OCI-LY7 (cell line): ENCODE measurements at regions not wholly inside any gene's neighbourhood (a gene's known extent, or its start where the extent isn't known, plus 50 kb on each side); places are given as distances from the start of the nearest gene placed in this dataset.

Source experiments
- BruUV-seq: library from RNA; stranded (reverse); fragments of 400-500 nt; replicated peaks from 2 replicates; lab custom pipeline; 2021; lab: Mats Ljungman, UMichigan
- CTCF ChIA-PET: fragments of 300-600 bp; sonication (Branson Sonifier 250); formaldehyde crosslinking; loops from one replicate; lab custom pipeline; 2022; ENCODE audit warnings: antibody characterized with exemption; ENCODE audit not compliant: unreplicated experiment; lab: Charles Lee
- POLR2A ChIA-PET: fragments of 300-600 bp; sonication (Branson Sonifier 250); formaldehyde crosslinking; loops from one replicate; lab custom pipeline; 2022; ENCODE audit warnings: antibody characterized with exemption; lab: Charles Lee
- DNase-seq: peaks from one replicate; pipeline ENCODE4 v3.0.0-alpha.2; 2015; ENCODE audit warnings: low spot score
- H2AFZ ChIP-seq: fragments of 200-600 bp; sonication (generic), shearing (Covaris generic); 2 replicates; pipeline ENCODE4 v1.6.1; 2014; ENCODE audit warnings: mild to moderate bottlenecking, antibody characterized with exemption, low read length, moderate library complexity
- H3K27ac ChIP-seq: fragments of 200-600 bp; sonication (generic); 2 replicates; pipeline ENCODE4 v1.5.1; 2014; ENCODE audit warnings: mixed run types, low read depth, mild to moderate bottlenecking, moderate library complexity, low read length, inconsistent platforms; ENCODE audit not compliant: poor library complexity, severe bottlenecking
- H3K36me3 ChIP-seq: fragments of 200-600 bp; sonication (generic); 2 replicates; pipeline ENCODE4 v1.6.1; 2014; ENCODE audit warnings: mild to moderate bottlenecking, antibody characterized with exemption, low read length, moderate library complexity, mixed read lengths; ENCODE audit not compliant: insufficient read depth
- H3K4me1 ChIP-seq: fragments of 200-600 bp; sonication (generic); 2 replicates; pipeline ENCODE4 v1.5.1; 2014; ENCODE audit warnings: mild to moderate bottlenecking, low read length; ENCODE audit not compliant: insufficient read depth, poor library complexity, severe bottlenecking
- H3K4me2 ChIP-seq: fragments of 200-600 bp; sonication (generic); 2 replicates; pipeline ENCODE4 v1.6.1; 2014; ENCODE audit warnings: mild to moderate bottlenecking, low read length
- H3K4me3 ChIP-seq: fragments of 200-600 bp; sonication (generic); 2 replicates; pipeline ENCODE4 v1.5.1; 2014; ENCODE audit warnings: mild to moderate bottlenecking, low read depth, low read length; ENCODE audit not compliant: poor library complexity, severe bottlenecking
- H3K79me2 ChIP-seq: fragments of 200-600 bp; sonication (generic); 2 replicates; pipeline ENCODE4 v1.6.1; 2016; ENCODE audit warnings: low read depth, mild to moderate bottlenecking, low read length, moderate library complexity, mixed read lengths; ENCODE audit not compliant: insufficient read depth
- H3K9me2 ChIP-seq: fragments of 200-600 bp; sonication (generic); 2 replicates; pipeline ENCODE4 v1.6.1; 2016; ENCODE audit warnings: mild to moderate bottlenecking, low read length, mixed read lengths; ENCODE audit not compliant: insufficient read depth
- H3K9me3 ChIP-seq: fragments of 200-600 bp; sonication (generic); 2 replicates; pipeline ENCODE4 v1.6.1; 2014; ENCODE audit warnings: mild to moderate bottlenecking, mixed run types, low read length, mixed read lengths
- H4K20me1 ChIP-seq: fragments of 200-600 bp; sonication (generic); 2 replicates; pipeline ENCODE4 v1.6.1; 2014; ENCODE audit warnings: mild to moderate bottlenecking, antibody characterized with exemption, low read length, moderate library complexity, mixed read lengths; ENCODE audit not compliant: insufficient read depth
- CTCF ChIP-seq: fragments of 200-600 bp; sonication (generic); conservative IDR thresholded peaks from 2 replicates; pipeline ENCODE4 v1.5.1; 2014; ENCODE audit warnings: mild to moderate bottlenecking, antibody characterized with exemption, low read length, moderate library complexity, mixed read lengths
- EZH2phosphoT487 ChIP-seq: fragments of 200-600 bp; sonication (generic); IDR thresholded peaks from 2 replicates; pipeline ENCODE4 v1.6.1; 2018; ENCODE audit warnings: low read depth, borderline replicate concordance, mild to moderate bottlenecking, mixed run types, antibody characterized with exemption, low read length, moderate library complexity, mixed read lengths
- intact Hi-C: fragments of 100-400 bp; cut with micrococcal nuclease; formaldehyde crosslinking; loops from one replicate; pipeline ENCODE4 v1.10.0; 2022; ENCODE audit not compliant: unreplicated experiment

DNA sequence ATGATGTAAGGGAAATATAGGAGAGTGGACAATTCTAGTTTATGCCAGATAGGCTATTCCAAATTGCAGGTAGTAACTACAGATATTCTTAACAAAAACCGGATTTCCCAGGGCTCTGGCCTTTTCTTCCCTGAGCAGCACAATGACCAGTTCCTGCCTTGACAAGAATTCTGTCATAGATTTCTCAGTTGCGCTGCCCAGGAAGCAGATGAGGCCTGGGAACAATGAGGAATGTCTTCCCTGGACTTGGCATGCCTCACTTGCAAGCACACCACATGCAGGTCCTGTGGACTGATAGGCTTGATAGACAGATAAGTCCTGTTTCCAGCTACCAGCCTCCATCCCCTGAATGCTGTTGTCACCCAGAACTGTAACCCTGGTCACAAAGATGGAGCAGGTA lies 174.5 kb upstream of the PRSS58 start:
- no peak overlapping the region for H3K4me2 ChIP-seq
- no peak overlapping the region for H2AFZ ChIP-seq
- DNase-seq: no peak
- no peaks in the 10 kb centered on the region for H3K9me2 ChIP-seq
- H3K4me3 ChIP-seq: no peak overlapping the region
- H4K20me1 ChIP-seq: no peaks in the 10 kb centered on the region
- CTCF ChIA-PET: no interaction called here
- no peaks in the 10 kb centered on the region for H3K4me1 ChIP-seq
- no peaks in the 10 kb centered on the region for H3K9me3 ChIP-seq
- TF ChIP-seq CTCF (no peak), EZH2phosphoT487 (no peak)
- intact Hi-C loops: no loop called here
- H3K79me2 ChIP-seq: no peaks in the 10 kb centered on the region
- POLR2A ChIA-PET: interaction anchor here (0.6 to 0.9 kb wide), 2 partner anchors 9 to 15 kb away, joined by 3 to 4 read pairs; no protein-coding TSS in a partner anchor
- H3K36me3 ChIP-seq: no peaks in the 10 kb centered on the region
- no peak overlapping the region for H3K27ac ChIP-seq
- no TSS peak for BruUV-seq

DNA sequence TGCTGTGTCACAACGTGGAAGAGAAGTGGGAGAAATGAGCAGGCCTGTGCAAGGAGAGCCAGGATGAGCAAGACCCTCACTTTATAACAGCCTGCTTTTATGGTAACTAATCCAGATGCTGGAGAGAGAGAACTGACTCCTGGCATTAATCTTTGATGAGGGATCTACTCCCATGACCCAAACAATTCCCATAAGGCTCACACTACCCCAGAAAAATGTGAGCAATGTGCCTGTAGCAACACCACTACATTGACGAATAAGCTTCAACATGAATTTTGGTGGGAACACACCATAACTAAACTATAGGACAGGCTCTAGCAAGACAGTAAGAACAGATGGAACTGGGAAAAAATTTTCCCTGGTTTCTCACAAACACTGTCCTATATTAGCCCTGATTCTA lies 173.6 kb upstream of the PRSS58 start:
- Histone ChIP-seq H3K9me2 (no peaks in the 10 kb centered on the region), H3K9me3 (no peaks in the 10 kb centered on the region), H3K4me2 (no peak overlapping the region), H2AFZ (no peak overlapping the region), H4K20me1 (no peaks in the 10 kb centered on the region), H3K79me2 (no peaks in the 10 kb centered on the region), H3K27ac (no peak overlapping the region), H3K4me1 (no peaks in the 10 kb centered on the region), H3K4me3 (no peak overlapping the region), H3K36me3 (no peaks in the 10 kb centered on the region)
- TF ChIP-seq EZH2phosphoT487: no peak
- TF ChIP-seq CTCF: no peak
- ChIA-PET CTCF (no interaction called here), POLR2A (no interaction called here)
- intact Hi-C loops: no loop called here
- BruUV-seq: no TSS peak
- DNase-seq: no peak

- no peaks in the 10 kb centered on the region for H3K9me3 ChIP-seq
- H2AFZ ChIP-seq: no peak overlapping the region
- H4K20me1 ChIP-seq: no peaks in the 10 kb centered on the region
- no peak overlapping the region for H3K27ac ChIP-seq
- no peaks in the 10 kb centered on the region for H3K4me1 ChIP-seq
- no peaks in the 10 kb centered on the region for H3K79me2 ChIP-seq
- no peak overlapping the region for H3K4me2 ChIP-seq
- H3K4me3 ChIP-seq: no peak overlapping the region
- no peak for DNase-seq
- no peaks in the 10 kb centered on the region for H3K36me3 ChIP-seq
- CTCF ChIA-PET: no interaction called here
- intact Hi-C loops: no loop called here
- TF ChIP-seq EZH2phosphoT487: no peak
- no peak for TF ChIP-seq CTCF
- no peaks in the 10 kb centered on the region for H3K9me2 ChIP-seq
- no TSS peak for BruUV-seq
- POLR2A ChIA-PET: no interaction called here
Observed at GRCh38 chr7:142428094-142428493, 170.2 kb upstream of the PRSS58 start.
